WTC11 (cell line): ENCODE measurements at regions not wholly inside any gene's neighbourhood (a gene's known extent, or its start where the extent isn't known, plus 50 kb on each side); places are given as distances from the start of the nearest gene placed in this dataset.

Source experiments
- ATAC-seq: fragments of 200-7000 bp; cut with Tn5 transposase; 2 replicates; pipeline ENCODE4 v1.10.0; 2021; ENCODE audit warnings: mild to moderate bottlenecking, moderate library complexity
- CTCF ChIA-PET: fragments of 300-600 bp; sonication (Branson Sonifier 250); formaldehyde crosslinking; loops from one replicate; lab custom pipeline; 2021; ENCODE audit warnings: antibody characterized with exemption; lab: Charles Lee
- POLR2A ChIA-PET: fragments of 350-600 bp; sonication (Branson Sonifier 250); formaldehyde crosslinking; loops from one replicate; lab custom pipeline; 2021; ENCODE audit warnings: antibody characterized with exemption; lab: Charles Lee
- DNase-seq: peaks from one replicate; pipeline ENCODE4 v3.0.0; 2021; ENCODE audit warnings: low spot score
- H3K27ac Mint-ChIP-seq: 2 replicates; pipeline ENCODE4 v1.8.0; 2021; ENCODE audit warnings: mixed read lengths
- H3K27me3 Mint-ChIP-seq: 2 replicates; pipeline ENCODE4 v1.8.0; 2021; ENCODE audit warnings: low read depth, mild to moderate bottlenecking, moderate library complexity, mixed read lengths
- H3K36me3 Mint-ChIP-seq: 2 replicates; pipeline ENCODE4 v1.8.0; 2021; ENCODE audit warnings: mixed read lengths
- H3K4me1 Mint-ChIP-seq: 2 replicates; pipeline ENCODE4 v1.8.0; 2022; ENCODE audit warnings: mixed read lengths
- H3K4me3 Mint-ChIP-seq: 2 replicates; pipeline ENCODE4 v1.8.0; 2021; ENCODE audit warnings: mild to moderate bottlenecking, moderate library complexity, mixed read lengths
- H3K9me3 Mint-ChIP-seq: 2 replicates; pipeline ENCODE4 v1.8.0; 2021; ENCODE audit warnings: mixed read lengths
- ERG ChIP-seq: fragments of 250-450 bp; sonication (Bioruptor Pico); IDR thresholded peaks from 2 replicates; pipeline ENCODE4 v1.8.0; 2021; ENCODE audit warnings: mild to moderate bottlenecking
- HMGA2 ChIP-seq: fragments of 250-450 bp; sonication (Bioruptor Pico); IDR thresholded peaks from 2 replicates; pipeline ENCODE4 v1.4.0; 2021; ENCODE audit warnings: mild to moderate bottlenecking, moderate library complexity
- JUN ChIP-seq: sonication (generic); formaldehyde crosslinking; IDR thresholded peaks from 2 replicates; pipeline ENCODE4 v1.8.0; 2023; ENCODE audit warnings: mild to moderate bottlenecking, missing genetic modification reagents
- SMAD4 ChIP-seq: sonication (generic); formaldehyde crosslinking; IDR thresholded peaks from 2 replicates; pipeline ENCODE4 v1.8.0; 2022; ENCODE audit warnings: mild to moderate bottlenecking, missing genetic modification reagents
- TEAD1 ChIP-seq: sonication (generic); formaldehyde crosslinking; IDR thresholded peaks from 2 replicates; pipeline ENCODE4 v1.8.0; 2022; ENCODE audit warnings: mild to moderate bottlenecking, missing genetic modification reagents
- TP53 ChIP-seq: sonication (generic); formaldehyde crosslinking; IDR thresholded peaks from 2 replicates; pipeline ENCODE4 v1.8.1; 2023; ENCODE audit warnings: mild to moderate bottlenecking, missing genetic modification reagents
- ZNF281 ChIP-seq: sonication (generic); formaldehyde crosslinking; IDR thresholded peaks from 2 replicates; pipeline ENCODE4 v1.8.0; 2023; ENCODE audit warnings: mild to moderate bottlenecking, missing genetic modification reagents
- TF ChIP-seq, protein P1 (sequence below): sonication (generic); formaldehyde crosslinking; IDR thresholded peaks from 2 replicates; pipeline ENCODE4 v1.8.1; 2022; ENCODE audit warnings: mild to moderate bottlenecking, moderate library complexity, missing genetic modification reagents
- TF ChIP-seq, protein P2 (sequence below): sonication (generic); formaldehyde crosslinking; IDR thresholded peaks from 2 replicates; pipeline ENCODE4 v1.8.1; 2022; ENCODE audit warnings: missing genetic modification reagents, borderline replicate concordance
- TF ChIP-seq, protein P3 (sequence below): sonication (generic); formaldehyde crosslinking; IDR thresholded peaks from 2 replicates; pipeline ENCODE4 v1.8.1; 2023; ENCODE audit warnings: mild to moderate bottlenecking, missing genetic modification reagents, borderline replicate concordance

GRCh38 chr5:39482098-39482497, 57.3 kb upstream of the DAB2 start:
- POLR2A ChIA-PET = no interaction called here
- ATAC-seq (no peak), DNase-seq (no peak)
- no peaks in the 10 kb centered on the region for H3K9me3 Mint-ChIP-seq
- 0 out of 2 replicates have a peak, but pooled peaks have one; percentile 44 for TF ChIP-seq HMGA2 (CRISPR knock-in tag)
- no peak for TF ChIP-seq ERG (CRISPR knock-in tag)
- H3K27ac Mint-ChIP-seq = no peak overlapping the region
- CTCF ChIA-PET = no interaction called here
- H3K4me1 Mint-ChIP-seq = peaks cover 21% of the 10 kb centered on the region
- H3K27me3 Mint-ChIP-seq = no peaks in the 10 kb centered on the region
- H3K4me3 Mint-ChIP-seq = no peak overlapping the region
- no peaks in the 10 kb centered on the region for H3K36me3 Mint-ChIP-seq

GRCh38 chr5:39479537-39479936, 54.8 kb upstream of the DAB2 start:
- Mint-ChIP-seq H3K27ac (no peak overlapping the region), H3K4me3 (no peak overlapping the region), H3K4me1 (peaks cover 32% of the 10 kb centered on the region), H3K9me3 (no peaks in the 10 kb centered on the region), H3K27me3 (no peaks in the 10 kb centered on the region), H3K36me3 (no peaks in the 10 kb centered on the region)
- TF ChIP-seq SMAD4 (CRISPR knock-in tag) (no peak), ZNF281 (CRISPR knock-in tag) (no peak)
- TF ChIP-seq, protein P1, sequence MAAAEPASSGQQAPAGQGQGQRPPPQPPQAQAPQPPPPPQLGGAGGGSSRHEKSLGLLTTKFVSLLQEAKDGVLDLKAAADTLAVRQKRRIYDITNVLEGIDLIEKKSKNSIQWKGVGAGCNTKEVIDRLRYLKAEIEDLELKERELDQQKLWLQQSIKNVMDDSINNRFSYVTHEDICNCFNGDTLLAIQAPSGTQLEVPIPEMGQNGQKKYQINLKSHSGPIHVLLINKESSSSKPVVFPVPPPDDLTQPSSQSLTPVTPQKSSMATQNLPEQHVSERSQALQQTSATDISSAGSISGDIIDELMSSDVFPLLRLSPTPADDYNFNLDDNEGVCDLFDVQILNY (CRISPR knock-in tag) = no peak
- TF ChIP-seq, protein P2, sequence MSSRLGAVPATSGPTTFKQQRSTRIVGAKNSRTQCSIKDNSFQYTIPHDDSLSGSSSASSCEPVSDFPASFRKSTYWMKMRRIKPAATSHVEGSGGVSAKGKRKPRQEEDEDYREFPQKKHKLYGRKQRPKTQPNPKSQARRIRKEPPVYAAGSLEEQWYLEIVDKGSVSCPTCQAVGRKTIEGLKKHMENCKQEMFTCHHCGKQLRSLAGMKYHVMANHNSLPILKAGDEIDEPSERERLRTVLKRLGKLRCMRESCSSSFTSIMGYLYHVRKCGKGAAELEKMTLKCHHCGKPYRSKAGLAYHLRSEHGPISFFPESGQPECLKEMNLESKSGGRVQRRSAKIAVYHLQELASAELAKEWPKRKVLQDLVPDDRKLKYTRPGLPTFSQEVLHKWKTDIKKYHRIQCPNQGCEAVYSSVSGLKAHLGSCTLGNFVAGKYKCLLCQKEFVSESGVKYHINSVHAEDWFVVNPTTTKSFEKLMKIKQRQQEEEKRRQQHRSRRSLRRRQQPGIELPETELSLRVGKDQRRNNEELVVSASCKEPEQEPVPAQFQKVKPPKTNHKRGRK (CRISPR knock-in tag) = no peak
- CTCF ChIA-PET = no interaction called here
- DNase-seq (no peak), ATAC-seq (no peak)
- POLR2A ChIA-PET = no interaction called here

- ATAC-seq = no peak
- Mint-ChIP-seq H3K27me3 (no peaks in the 10 kb centered on the region), H3K4me1 (peaks cover 32% of the 10 kb centered on the region)
- POLR2A ChIA-PET = no interaction called here
- TF ChIP-seq JUN (no peak), TP53 (CRISPR knock-in tag) (no peak), TEAD1 (CRISPR knock-in tag) (no peak)
- TF ChIP-seq, protein P3, sequence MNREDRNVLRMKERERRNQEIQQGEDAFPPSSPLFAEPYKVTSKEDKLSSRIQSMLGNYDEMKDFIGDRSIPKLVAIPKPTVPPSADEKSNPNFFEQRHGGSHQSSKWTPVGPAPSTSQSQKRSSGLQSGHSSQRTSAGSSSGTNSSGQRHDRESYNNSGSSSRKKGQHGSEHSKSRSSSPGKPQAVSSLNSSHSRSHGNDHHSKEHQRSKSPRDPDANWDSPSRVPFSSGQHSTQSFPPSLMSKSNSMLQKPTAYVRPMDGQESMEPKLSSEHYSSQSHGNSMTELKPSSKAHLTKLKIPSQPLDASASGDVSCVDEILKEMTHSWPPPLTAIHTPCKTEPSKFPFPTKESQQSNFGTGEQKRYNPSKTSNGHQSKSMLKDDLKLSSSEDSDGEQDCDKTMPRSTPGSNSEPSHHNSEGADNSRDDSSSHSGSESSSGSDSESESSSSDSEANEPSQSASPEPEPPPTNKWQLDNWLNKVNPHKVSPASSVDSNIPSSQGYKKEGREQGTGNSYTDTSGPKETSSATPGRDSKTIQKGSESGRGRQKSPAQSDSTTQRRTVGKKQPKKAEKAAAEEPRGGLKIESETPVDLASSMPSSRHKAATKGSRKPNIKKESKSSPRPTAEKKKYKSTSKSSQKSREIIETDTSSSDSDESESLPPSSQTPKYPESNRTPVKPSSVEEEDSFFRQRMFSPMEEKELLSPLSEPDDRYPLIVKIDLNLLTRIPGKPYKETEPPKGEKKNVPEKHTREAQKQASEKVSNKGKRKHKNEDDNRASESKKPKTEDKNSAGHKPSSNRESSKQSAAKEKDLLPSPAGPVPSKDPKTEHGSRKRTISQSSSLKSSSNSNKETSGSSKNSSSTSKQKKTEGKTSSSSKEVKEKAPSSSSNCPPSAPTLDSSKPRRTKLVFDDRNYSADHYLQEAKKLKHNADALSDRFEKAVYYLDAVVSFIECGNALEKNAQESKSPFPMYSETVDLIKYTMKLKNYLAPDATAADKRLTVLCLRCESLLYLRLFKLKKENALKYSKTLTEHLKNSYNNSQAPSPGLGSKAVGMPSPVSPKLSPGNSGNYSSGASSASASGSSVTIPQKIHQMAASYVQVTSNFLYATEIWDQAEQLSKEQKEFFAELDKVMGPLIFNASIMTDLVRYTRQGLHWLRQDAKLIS (CRISPR knock-in tag) = no peak
- TF ChIP-seq, all 79 proteins: peak for 0
- H3K27ac Mint-ChIP-seq = no peak overlapping the region
- DNase-seq = no peak
- no peaks in the 10 kb centered on the region for H3K9me3 Mint-ChIP-seq
- no peak overlapping the region for H3K4me3 Mint-ChIP-seq
- H3K36me3 Mint-ChIP-seq = no peaks in the 10 kb centered on the region
- CTCF ChIA-PET = no interaction called here
These were observed 54.1 kb upstream of the DAB2 start for GRCh38 chr5:39478863-39479262.
